ENCODE measurements at regions not wholly inside any gene's neighbourhood (a gene's known extent, or its start where the extent isn't known, plus 50 kb on each side); places are given as distances from the start of the nearest gene placed in this dataset.

DNA sequence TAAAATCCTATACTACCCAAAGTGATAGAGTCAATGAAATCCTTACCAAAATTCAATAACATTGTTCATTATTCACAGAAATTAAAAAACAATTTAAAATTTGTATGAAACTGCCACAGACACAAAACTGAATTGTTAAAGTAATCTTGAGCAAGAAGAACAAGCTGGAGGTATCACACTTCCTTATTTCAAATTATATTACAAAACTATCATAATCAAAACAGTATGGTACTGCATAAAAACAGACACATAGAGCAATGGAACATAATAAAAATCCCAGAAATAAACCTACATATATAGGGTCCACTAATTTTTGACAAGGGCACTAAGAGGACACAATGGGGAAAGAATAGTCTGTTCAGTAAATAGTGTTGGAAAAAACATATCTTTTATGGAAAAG, 316.2 kb downstream of the PTPRC start:
- Histone ChIP-seq H3K79me2 (replicated peaks; ENCODE audit: insufficient read depth, low read length) (no peaks in the 10 kb centered on the region), H3K27ac (ENCODE audit: low read length) (no peak overlapping the region), H3K27me3 (ENCODE audit: insufficient read depth, low read depth, low read length) (no peaks in the 10 kb centered on the region), H3K9me3 (ENCODE audit: low read length) (no peaks in the 10 kb centered on the region), H3K9ac (ENCODE audit: low read length) (no peak overlapping the region), H3K4me3 (ENCODE audit: low read length) (no peak overlapping the region), H3K4me2 (ENCODE audit: low read length) (no peak overlapping the region), H4K20me1 (ENCODE audit: insufficient read depth) (no peaks in the 10 kb centered on the region), H2AFZ (ENCODE audit: low read depth, low read length) (no peak overlapping the region), H3F3A (ENCODE audit: insufficient read depth, low read length, poor library complexity, severe bottlenecking) (no peaks in the 10 kb centered on the region), H3K36me3 (ENCODE audit: insufficient read depth, low read length) (no peaks in the 10 kb centered on the region), H3K9me2 (ENCODE audit: insufficient read depth, low read length) (no peaks in the 10 kb centered on the region)
- TF ChIP-seq SMC3 (conservative IDR thresholded peaks at IDR 0.05; ENCODE audit: poor library complexity) (no peak), MXI1 (conservative IDR thresholded peaks at IDR 0.05; ENCODE audit: poor library complexity, severe bottlenecking) (no peak), RAD21 (conservative IDR thresholded peaks at IDR 0.05) (no peak), POLR2AphosphoS5 (IDR thresholded peaks at IDR 0.05) (no peak), EZH2 (IDR thresholded peaks at IDR 0.05; ENCODE audit: borderline replicate concordance, insufficient read depth, low read length, poor library complexity, severe bottlenecking) (no peak), TAF1 (IDR thresholded peaks at IDR 0.05; ENCODE audit: low read depth) (no peak)

DNA sequence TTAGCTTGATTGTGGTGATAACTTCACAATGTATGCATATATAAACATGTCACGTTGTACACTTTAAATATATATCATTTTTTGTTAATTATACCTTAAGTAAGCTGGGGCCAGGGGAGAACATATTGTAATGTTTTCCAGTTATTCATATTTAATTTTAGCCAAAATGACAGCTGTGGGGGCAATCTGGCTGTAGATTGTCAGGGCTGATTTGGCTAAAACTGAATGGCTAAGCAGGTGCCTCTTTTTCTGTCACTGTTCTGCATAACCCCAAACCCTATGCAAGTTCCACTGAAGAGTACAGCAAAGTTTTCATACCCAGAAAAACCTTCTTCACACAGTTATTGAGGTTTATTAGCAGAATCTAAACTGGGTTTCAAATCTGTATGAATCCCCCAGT, 318.2 kb downstream of the PTPRC start:
- no peaks in the 10 kb centered on the region for H3K9me2 ChIP-seq (ENCODE audit: insufficient read depth, low read length)
- no peaks in the 10 kb centered on the region for H3K79me2 ChIP-seq (replicated peaks; ENCODE audit: insufficient read depth, low read length)
- no peaks in the 10 kb centered on the region for H3K36me3 ChIP-seq (ENCODE audit: insufficient read depth, low read length)
- H3K4me3 ChIP-seq (ENCODE audit: low read length) = no peak overlapping the region
- H3K9me3 ChIP-seq (ENCODE audit: low read length) = no peaks in the 10 kb centered on the region
- no peak overlapping the region for H3K9ac ChIP-seq (ENCODE audit: low read length)
- H4K20me1 ChIP-seq (ENCODE audit: insufficient read depth) = no peaks in the 10 kb centered on the region
- no peaks in the 10 kb centered on the region for H3F3A ChIP-seq (ENCODE audit: insufficient read depth, low read length, poor library complexity, severe bottlenecking)
- no peak overlapping the region for H3K27ac ChIP-seq (ENCODE audit: low read length)
- no peak overlapping the region for H3K4me2 ChIP-seq (ENCODE audit: low read length)
- no peak overlapping the region for H2AFZ ChIP-seq (ENCODE audit: low read depth, low read length)
- H3K27me3 ChIP-seq (ENCODE audit: insufficient read depth, low read depth, low read length) = no peaks in the 10 kb centered on the region
- no peak for TF ChIP-seq MXI1 (conservative IDR thresholded peaks at IDR 0.05; ENCODE audit: poor library complexity, severe bottlenecking)
- TF ChIP-seq, protein P1, sequence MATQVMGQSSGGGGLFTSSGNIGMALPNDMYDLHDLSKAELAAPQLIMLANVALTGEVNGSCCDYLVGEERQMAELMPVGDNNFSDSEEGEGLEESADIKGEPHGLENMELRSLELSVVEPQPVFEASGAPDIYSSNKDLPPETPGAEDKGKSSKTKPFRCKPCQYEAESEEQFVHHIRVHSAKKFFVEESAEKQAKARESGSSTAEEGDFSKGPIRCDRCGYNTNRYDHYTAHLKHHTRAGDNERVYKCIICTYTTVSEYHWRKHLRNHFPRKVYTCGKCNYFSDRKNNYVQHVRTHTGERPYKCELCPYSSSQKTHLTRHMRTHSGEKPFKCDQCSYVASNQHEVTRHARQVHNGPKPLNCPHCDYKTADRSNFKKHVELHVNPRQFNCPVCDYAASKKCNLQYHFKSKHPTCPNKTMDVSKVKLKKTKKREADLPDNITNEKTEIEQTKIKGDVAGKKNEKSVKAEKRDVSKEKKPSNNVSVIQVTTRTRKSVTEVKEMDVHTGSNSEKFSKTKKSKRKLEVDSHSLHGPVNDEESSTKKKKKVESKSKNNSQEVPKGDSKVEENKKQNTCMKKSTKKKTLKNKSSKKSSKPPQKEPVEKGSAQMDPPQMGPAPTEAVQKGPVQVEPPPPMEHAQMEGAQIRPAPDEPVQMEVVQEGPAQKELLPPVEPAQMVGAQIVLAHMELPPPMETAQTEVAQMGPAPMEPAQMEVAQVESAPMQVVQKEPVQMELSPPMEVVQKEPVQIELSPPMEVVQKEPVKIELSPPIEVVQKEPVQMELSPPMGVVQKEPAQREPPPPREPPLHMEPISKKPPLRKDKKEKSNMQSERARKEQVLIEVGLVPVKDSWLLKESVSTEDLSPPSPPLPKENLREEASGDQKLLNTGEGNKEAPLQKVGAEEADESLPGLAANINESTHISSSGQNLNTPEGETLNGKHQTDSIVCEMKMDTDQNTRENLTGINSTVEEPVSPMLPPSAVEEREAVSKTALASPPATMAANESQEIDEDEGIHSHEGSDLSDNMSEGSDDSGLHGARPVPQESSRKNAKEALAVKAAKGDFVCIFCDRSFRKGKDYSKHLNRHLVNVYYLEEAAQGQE (IDR thresholded peaks at IDR 0.05; ENCODE audit: borderline replicate concordance) = no peak
- TF ChIP-seq EZH2 (IDR thresholded peaks at IDR 0.05; ENCODE audit: borderline replicate concordance, insufficient read depth, low read length, poor library complexity, severe bottlenecking) = no peak
- TF ChIP-seq POLR2AphosphoS5 (IDR thresholded peaks at IDR 0.05) = no peak
- TF ChIP-seq TAF1 (IDR thresholded peaks at IDR 0.05; ENCODE audit: low read depth) = no peak
- no peak for TF ChIP-seq SMC3 (conservative IDR thresholded peaks at IDR 0.05; ENCODE audit: poor library complexity)
- TF ChIP-seq EP300 (conservative IDR thresholded peaks at IDR 0.05; ENCODE audit: poor library complexity, severe bottlenecking) = no peak
- TF ChIP-seq, protein P2, sequence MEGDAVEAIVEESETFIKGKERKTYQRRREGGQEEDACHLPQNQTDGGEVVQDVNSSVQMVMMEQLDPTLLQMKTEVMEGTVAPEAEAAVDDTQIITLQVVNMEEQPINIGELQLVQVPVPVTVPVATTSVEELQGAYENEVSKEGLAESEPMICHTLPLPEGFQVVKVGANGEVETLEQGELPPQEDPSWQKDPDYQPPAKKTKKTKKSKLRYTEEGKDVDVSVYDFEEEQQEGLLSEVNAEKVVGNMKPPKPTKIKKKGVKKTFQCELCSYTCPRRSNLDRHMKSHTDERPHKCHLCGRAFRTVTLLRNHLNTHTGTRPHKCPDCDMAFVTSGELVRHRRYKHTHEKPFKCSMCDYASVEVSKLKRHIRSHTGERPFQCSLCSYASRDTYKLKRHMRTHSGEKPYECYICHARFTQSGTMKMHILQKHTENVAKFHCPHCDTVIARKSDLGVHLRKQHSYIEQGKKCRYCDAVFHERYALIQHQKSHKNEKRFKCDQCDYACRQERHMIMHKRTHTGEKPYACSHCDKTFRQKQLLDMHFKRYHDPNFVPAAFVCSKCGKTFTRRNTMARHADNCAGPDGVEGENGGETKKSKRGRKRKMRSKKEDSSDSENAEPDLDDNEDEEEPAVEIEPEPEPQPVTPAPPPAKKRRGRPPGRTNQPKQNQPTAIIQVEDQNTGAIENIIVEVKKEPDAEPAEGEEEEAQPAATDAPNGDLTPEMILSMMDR (IDR thresholded peaks at IDR 0.05; ENCODE audit: poor library complexity, severe bottlenecking) = no peak

All from neural cell (in vitro differentiated cells).